ENCODE measurements at regions not wholly inside any gene's neighbourhood (a gene's known extent, or its start where the extent isn't known, plus 50 kb on each side); places are given as distances from the start of the nearest gene placed in this dataset.
A peak's percentile ranks its signal among the peaks of the same experiment; 100 is the strongest.

DNA sequence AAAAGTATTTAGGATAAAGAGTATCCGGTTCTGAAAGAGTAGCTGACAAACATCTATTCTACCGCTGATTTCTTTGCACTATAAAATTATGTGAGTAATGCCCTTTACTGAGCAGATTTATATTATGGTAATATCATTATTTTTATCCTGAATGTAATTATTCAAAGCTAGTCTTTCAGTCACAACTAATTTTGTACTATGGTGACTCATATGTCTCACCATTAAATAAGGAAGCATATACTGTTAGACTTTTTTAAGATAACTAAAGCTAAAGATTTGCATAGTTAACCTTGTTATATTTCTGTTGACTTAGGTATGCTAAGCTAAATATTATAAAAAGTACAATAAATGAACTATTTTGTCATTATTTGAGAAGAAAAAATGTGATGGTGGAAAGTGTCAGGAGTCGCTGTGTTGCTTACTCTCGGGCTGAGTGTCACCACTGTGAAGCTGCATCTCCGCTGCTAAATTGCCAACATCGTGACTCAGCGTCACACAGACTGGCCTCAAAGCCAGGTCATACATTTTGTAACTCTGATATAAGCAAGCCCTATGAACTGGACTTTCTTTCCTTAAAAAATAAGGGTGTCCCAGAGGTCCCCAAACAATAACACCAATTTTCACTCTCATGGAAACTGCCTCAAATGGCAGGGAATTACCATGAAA, 69.1 kb upstream of the SSTR1 start:
- no peaks in the 10 kb centered on the region for H3K79me2 ChIP-seq (ENCODE audit: insufficient read depth, low read length)
- no peaks in the 10 kb centered on the region for H3K9me3 ChIP-seq (ENCODE audit: low read length)
- no peaks in the 10 kb centered on the region for H3K36me3 ChIP-seq (replicated peaks in 1 of 2; ENCODE audit: control insufficient read depth in 1 of 2, insufficient read depth in 2 of 2, low read length in 2 of 2)
- POLR2A ChIA-PET: no interaction called here
- H3K4me3 ChIP-seq (replicated peaks in 1 of 3; ENCODE audit: insufficient read depth in 1 of 3, low read depth in 2 of 3, low read length in 3 of 3): no peak overlapping the region
- in situ Hi-C loops (cut with HindIII; ENCODE audit: extremely low pct_ligation_motif_present, low pct_unique_long_range_greater_than_20kb): no loop called here
- DNase-seq (ENCODE audit: low spot score): no peak
- H4K20me1 ChIP-seq (ENCODE audit: insufficient read depth, low read length): no peaks in the 10 kb centered on the region
- H2AFZ ChIP-seq (ENCODE audit: low read length): peak overlapping the region; percentile 1
- FAIRE-seq: no peak
- 22% methylated on average over 7 of the region's 7 CpGs for WGBS (ENCODE audit: low lambda C conversion rate)
- intact Hi-C loops (cut with micrococcal nuclease; ENCODE audit: unreplicated experiment): loop anchor here (10.0 kb wide), 1 partner anchor 166 kb away; no protein-coding TSS in a partner anchor
- H3K9ac ChIP-seq (ENCODE audit: insufficient read depth, low read depth, low read length): no peak overlapping the region
- ATAC-seq: peak; percentile 76
- no peaks in the 10 kb centered on the region for H3K4me1 ChIP-seq (ENCODE audit: insufficient read depth, low read length)
- no peaks in the 10 kb centered on the region for H3K27me3 ChIP-seq (ENCODE audit: control insufficient read depth in 1 of 2, insufficient read depth in 2 of 2, low read length in 2 of 2)
- no peak overlapping the region for H3K4me2 ChIP-seq (ENCODE audit: low read depth, low read length)
- no peak overlapping the region for H3K27ac ChIP-seq (ENCODE audit: extremely low read length, insufficient read depth, low read length)
- BruUV-seq (replicated peaks): no TSS peak
- TF ChIP-seq TOE1 (CRISPR knock-in tag; IDR thresholded peaks at IDR 0.05) (no peak), ZNF607 (CRISPR knock-in tag; IDR thresholded peaks at IDR 0.05; ENCODE audit: borderline replicate concordance) (no peak), IRX3 (CRISPR knock-in tag; IDR thresholded peaks at IDR 0.05; ENCODE audit: borderline replicate concordance, low read depth) (no peak), MAFG (CRISPR knock-in tag; IDR thresholded peaks at IDR 0.05) (no peak), ELF1 (CRISPR knock-in tag; IDR thresholded peaks at IDR 0.05) (no peak), MTA3 (CRISPR knock-in tag; IDR thresholded peaks at IDR 0.05) (no peak), ZNF296 (CRISPR knock-in tag; conservative IDR thresholded peaks at IDR 0.05) (no peak), POLR2G (IDR thresholded peaks at IDR 0.05; ENCODE audit: low read depth, low read length) (no peak), NONO (IDR thresholded peaks at IDR 0.05) (no peak), NONO (CRISPR knock-in tag; conservative IDR thresholded peaks at IDR 0.05) (no peak), PITX1 (CRISPR knock-in tag; IDR thresholded peaks at IDR 0.05) (no peak)
- CTCF ChIA-PET (ENCODE audit: low intra/inter-chr PET ratio, low total read pairs): no interaction called here
